Stomach (tissue), 8 donors: ENCODE measurements at regions not wholly inside any gene's neighbourhood (a gene's known extent, or its start where the extent isn't known, plus 50 kb on each side); places are given as distances from the start of the nearest gene placed in this dataset.

ENCODE experiments used
- DNase-seq, 2 donors: peaks; one replicate each; pipeline versions ENCODE4 v3.0.0 to v3.0.0-alpha.2; 2013 to 2019
- H3K27ac ChIP-seq, 5 donors: fragments of 200-600 bp in 4 of 5; sonication (generic) in 4 of 5; one replicate each; pipeline ENCODE4 v1.5.1; 2013 to 2019; ENCODE audit warnings: mild to moderate bottlenecking in 1 of 5, moderate library complexity in 1 of 5
- H3K27me3 ChIP-seq, 3 donors: fragments of 200-600 bp; sonication (generic); one replicate each; pipeline ENCODE4 v1.5.1; 2017 to 2019; ENCODE audit warnings: mixed run types in 1 of 3
- H3K36me3 ChIP-seq, 4 donors: fragments of 200-600 bp; sonication (generic); 1 replicate in 3 of 4; 2 replicates in 1 of 4; pipeline ENCODE4 v1.5.1; 2016 to 2019
- H3K4me1 ChIP-seq, 4 donors: fragments of 200-600 bp; sonication (generic); one replicate each; pipeline ENCODE4 v1.5.1; 2016 to 2019
- H3K4me3 ChIP-seq, 4 donors: fragments of 200-600 bp; sonication (generic) in 3 of 4; one replicate each; pipeline ENCODE4 v1.5.1; 2016 to 2019; ENCODE audit warnings: mild to moderate bottlenecking in 1 of 4
- H3K9me3 ChIP-seq, 4 donors: fragments of 200-600 bp; sonication (generic); one replicate each; pipeline ENCODE4 v1.5.1; 2016 to 2019
- CTCF ChIP-seq, 7 experiments: fragments of 450-650 bp in 4 of 7; fragments of 200-600 bp in 3 of 7; sonication (generic) in 3 of 7; IDR thresholded peaks; one replicate each; pipeline ENCODE4 v1.5.1; 2016 to 2019; ENCODE audit warnings: antibody characterized with exemption in 7 of 7, control low read depth in 2 of 7, mild to moderate bottlenecking in 1 of 7
- EP300 ChIP-seq: sonication (generic); formaldehyde crosslinking; IDR thresholded peaks from one replicate; pipeline ENCODE4 v1.6.1; 2017; ENCODE audit warnings: antibody characterized with exemption
- POLR2A ChIP-seq, 4 donors: fragments of 450-650 bp; IDR thresholded peaks; one replicate each; pipeline ENCODE4 v1.6.1; 2016; ENCODE audit warnings: antibody characterized with exemption in 4 of 4, control low read depth in 2 of 4, mild to moderate bottlenecking in 1 of 4, moderate library complexity in 1 of 4
- POLR2AphosphoS5 ChIP-seq, 3 donors: sonication (generic); formaldehyde crosslinking; IDR thresholded peaks; one replicate each; pipeline ENCODE4 v1.6.1; 2016; ENCODE audit warnings: antibody characterized with exemption in 3 of 3
- WGBS, 5 donors: extraction: QIAGEN DNeasy Blood & Tissue Kit in 3 of 5; methylation state at CpG; one replicate each; pipeline versions ENCODE4 v1.1.5 to v1.1.7; 2013 to 2018; 5-methylcytosine and 5-hydroxymethylcytosine counted together
- intact Hi-C: fragments of 100-400 bp; cut with DNase I; formaldehyde crosslinking; loops from one replicate; pipeline ENCODE4 v1.15.1; 2023; ENCODE audit warnings: low total_unique reads
- donor health status: healthy with polysubstance abuse.
- donor health status: Bipolar disorder and iron deficiency.
- donor health status: healthy.

- Histone ChIP-seq H3K4me1 (no peaks in the 10 kb centered on the region), H3K9me3 (peaks cover 0 to 10% (median 7%) of the 10 kb centered on the region in 4 donors), H3K4me3 (no peak overlapping the region), H3K27ac (no peak overlapping the region), H3K36me3 (no peaks in the 10 kb centered on the region), H3K27me3 (no peaks in the 10 kb centered on the region)
- TF ChIP-seq POLR2A (IDR thresholded peaks at IDR 0.05) (no peak), CTCF (IDR thresholded peaks at IDR 0.05) (no peak), POLR2AphosphoS5 (IDR thresholded peaks at IDR 0.05) (no peak), EP300 (no peak)
- intact Hi-C loops, result no loop called here
- DNase-seq, result no peak
- 53 to 71% (median 64%) methylated on average over 4 of the region's 4 CpGs for WGBS, 5 donors
Observed at GRCh38 chr11:29937526-29937925, 79.3 kb downstream of the KCNA4 start.

GRCh38 chr11:29934115-29934638 lies 82.7 kb downstream of the KCNA4 start:
- 87 to 90% (median 89%) methylated on average over 10 to 19 of the region's 19 CpGs for WGBS, 5 donors
- intact Hi-C loops, result no loop called here
- peaks cover 0 to 10% (median 7%) of the 10 kb centered on the region in 4 donors for H3K9me3 ChIP-seq
- no peak for TF ChIP-seq POLR2AphosphoS5 (IDR thresholded peaks at IDR 0.05)
- TF ChIP-seq POLR2A (IDR thresholded peaks at IDR 0.05), result no peak
- TF ChIP-seq EP300, result no peak
- TF ChIP-seq CTCF (IDR thresholded peaks at IDR 0.05), result no peak
- no peaks in the 10 kb centered on the region for H3K4me1 ChIP-seq
- no peaks in the 10 kb centered on the region for H3K36me3 ChIP-seq
- H3K27ac ChIP-seq, result no peak overlapping the region
- no peak for DNase-seq
- H3K4me3 ChIP-seq, result no peak overlapping the region
- H3K27me3 ChIP-seq, result no peaks in the 10 kb centered on the region

- H3K4me3 ChIP-seq, result no peak overlapping the region
- H3K4me1 ChIP-seq, result no peaks in the 10 kb centered on the region
- intact Hi-C loops, result no loop called here
- H3K36me3 ChIP-seq, result no peaks in the 10 kb centered on the region
- WGBS, 5 donors, result 84 to 89% (median 87%) methylated on average over 8 of the region's 8 CpGs
- no peak overlapping the region for H3K27ac ChIP-seq
- no peak for TF ChIP-seq POLR2AphosphoS5 (IDR thresholded peaks at IDR 0.05)
- TF ChIP-seq POLR2A (IDR thresholded peaks at IDR 0.05), result no peak
- TF ChIP-seq EP300, result no peak
- TF ChIP-seq CTCF (IDR thresholded peaks at IDR 0.05), result no peak
- DNase-seq, result no peak
- no peaks in the 10 kb centered on the region for H3K9me3 ChIP-seq
- H3K27me3 ChIP-seq, result no peaks in the 10 kb centered on the region
Observed at GRCh38 chr11:29916040-29916439, 100.8 kb downstream of the KCNA4 start.

- intact Hi-C loops, result no loop called here
Observed at GRCh38 chr11:29914203-29914930, 102.5 kb downstream of the KCNA4 start.

More at GRCh38 chr11:29914203-29914930, 102.5 kb downstream of the KCNA4 start:
- Histone ChIP-seq H3K36me3 (no peaks in the 10 kb centered on the region), H3K4me1 (no peaks in the 10 kb centered on the region), H3K4me3 (no peak overlapping the region), H3K27me3 (no peaks in the 10 kb centered on the region), H3K9me3 (peaks cover 0 to 5% (median 0%) of the 10 kb centered on the region in 4 donors), H3K27ac (no peak overlapping the region)
- TF ChIP-seq POLR2AphosphoS5 (IDR thresholded peaks at IDR 0.05) (no peak), EP300 (no peak), POLR2A (IDR thresholded peaks at IDR 0.05) (no peak), CTCF (IDR thresholded peaks at IDR 0.05) (no peak)
- WGBS, 5 donors, result 72 to 84% (median 76%) methylated on average over 2 of the region's 2 CpGs
- DNase-seq, result no peak
